SU-DHL-6 (cell line): ENCODE measurements at regions not wholly inside any gene's neighbourhood (a gene's known extent, or its start where the extent isn't known, plus 50 kb on each side); places are given as distances from the start of the nearest gene placed in this dataset.

Experiments used
- H2AFZ ChIP-seq: fragments of 200-600 bp; sonication (generic); 2 replicates; pipeline ENCODE4 v1.6.1; 2014; ENCODE audit warnings: low read depth, mild to moderate bottlenecking, moderate library complexity, mixed read lengths, antibody characterized with exemption, low read length; ENCODE audit not compliant: severe bottlenecking
- H3F3A ChIP-seq: fragments of 200-600 bp; shearing (Covaris generic); 2 replicates; pipeline ENCODE4 v1.6.0; 2016; ENCODE audit warnings: antibody characterized with exemption, mild to moderate bottlenecking; ENCODE audit not compliant: insufficient read depth
- H3K27ac ChIP-seq: fragments of 200-600 bp; sonication (generic); 2 replicates; pipeline ENCODE4 v1.5.1; 2016; ENCODE audit warnings: low read depth, mild to moderate bottlenecking, low read length, moderate library complexity, mixed read lengths
- H3K27me3 ChIP-seq: fragments of 200-600 bp; sonication (generic), shearing (Covaris generic); 2 replicates; pipeline ENCODE4 v1.6.0; 2014; ENCODE audit warnings: mild to moderate bottlenecking, low read length
- H3K36me3 ChIP-seq: fragments of 200-600 bp; sonication (generic); 2 replicates; pipeline ENCODE4 v1.6.1; 2014; ENCODE audit warnings: mild to moderate bottlenecking, low read length, mixed read lengths
- H3K4me2 ChIP-seq: fragments of 300-600, 200-600 bp; shearing (Covaris generic), sonication (generic); 2 replicates; pipeline ENCODE4 v1.6.0; 2014; ENCODE audit warnings: low read length, low read depth, mild to moderate bottlenecking; ENCODE audit not compliant: poor library complexity, severe bottlenecking
- H3K4me3 ChIP-seq: fragments of 200-600 bp; sonication (generic); 2 replicates; pipeline ENCODE4 v1.5.1; 2014; ENCODE audit warnings: antibody characterized with exemption, low read length, mild to moderate bottlenecking, mixed read lengths; ENCODE audit not compliant: insufficient read depth, poor library complexity, severe bottlenecking
- H3K79me2 ChIP-seq: fragments of 200-600 bp; sonication (generic); 2 replicates; pipeline ENCODE4 v1.6.1; 2014; ENCODE audit warnings: mild to moderate bottlenecking, low read length, moderate library complexity; ENCODE audit not compliant: insufficient read depth
- H3K9ac ChIP-seq: fragments of 200-600 bp; sonication (generic); 2 replicates; pipeline ENCODE4 v1.7.0; 2014; ENCODE audit warnings: mild to moderate bottlenecking, low read length
- H3K9me2 ChIP-seq: fragments of 200-600 bp; sonication (generic); replicated peaks from 2 replicates; pipeline ENCODE4 v1.6.1; 2014; ENCODE audit warnings: low read length; ENCODE audit not compliant: insufficient read depth
- H3K9me3 ChIP-seq: fragments of 200-600 bp; sonication (generic); 2 replicates; pipeline ENCODE4 v1.6.1; 2014; ENCODE audit warnings: low read length, mixed read lengths; ENCODE audit not compliant: insufficient read depth
- H4K20me1 ChIP-seq: fragments of 200-600 bp; sonication (generic); 2 replicates; pipeline ENCODE4 v1.6.1; 2014; ENCODE audit warnings: low read depth, mild to moderate bottlenecking, antibody characterized with exemption, low read length, moderate library complexity, mixed read lengths
- CTCF ChIP-seq: fragments of 200-600 bp; sonication (generic); IDR thresholded peaks from one replicate; pipeline ENCODE4 v1.5.1; 2017; ENCODE audit warnings: antibody characterized with exemption, mild to moderate bottlenecking, low read length, moderate library complexity; ENCODE audit not compliant: insufficient read depth, poor library complexity, severe bottlenecking
- EZH2phosphoT487 ChIP-seq: fragments of 200-600 bp; sonication (generic), shearing (Covaris generic); conservative IDR thresholded peaks from 2 replicates; pipeline ENCODE4 v1.6.1; 2018; ENCODE audit warnings: mild to moderate bottlenecking, antibody characterized with exemption, low read length, moderate library complexity, mixed read lengths

- no peaks in the 10 kb centered on the region for H3K27me3 ChIP-seq
- H3F3A ChIP-seq, result no peaks in the 10 kb centered on the region
- H2AFZ ChIP-seq, result no peak overlapping the region
- no peak overlapping the region for H3K9ac ChIP-seq
- TF ChIP-seq CTCF, result no peak
- TF ChIP-seq EZH2phosphoT487, result no peak
- H3K9me2 ChIP-seq, result no peaks in the 10 kb centered on the region
- H3K79me2 ChIP-seq, result no peaks in the 10 kb centered on the region
- H3K27ac ChIP-seq, result no peak overlapping the region
- H3K4me2 ChIP-seq, result no peak overlapping the region
- H4K20me1 ChIP-seq, result no peaks in the 10 kb centered on the region
- H3K4me3 ChIP-seq, result no peak overlapping the region
- no peaks in the 10 kb centered on the region for H3K36me3 ChIP-seq
- H3K9me3 ChIP-seq, result no peaks in the 10 kb centered on the region
These were observed 313.5 kb downstream of the CAAP1 start for GRCh38 chr9:26579056-26579455.

GRCh38 chr9:26574898-26575440, 317.6 kb downstream of the CAAP1 start:
- TF ChIP-seq EZH2phosphoT487 (no peak), CTCF (no peak)
- H3K9ac ChIP-seq, result no peak overlapping the region
- H4K20me1 ChIP-seq, result no peaks in the 10 kb centered on the region
- no peaks in the 10 kb centered on the region for H3K36me3 ChIP-seq
- no peaks in the 10 kb centered on the region for H3K9me3 ChIP-seq
- no peaks in the 10 kb centered on the region for H3K9me2 ChIP-seq
- no peak overlapping the region for H2AFZ ChIP-seq
- H3K27me3 ChIP-seq, result no peaks in the 10 kb centered on the region
- no peak overlapping the region for H3K4me3 ChIP-seq
- H3K27ac ChIP-seq, result no peak overlapping the region
- no peak overlapping the region for H3K4me2 ChIP-seq
- no peaks in the 10 kb centered on the region for H3K79me2 ChIP-seq
- H3F3A ChIP-seq, result no peaks in the 10 kb centered on the region

- H3K4me3 ChIP-seq, result no peak overlapping the region
- H3K27me3 ChIP-seq, result no peaks in the 10 kb centered on the region
- no peak overlapping the region for H3K4me2 ChIP-seq
- H3K27ac ChIP-seq, result no peak overlapping the region
- H3K36me3 ChIP-seq, result no peaks in the 10 kb centered on the region
- TF ChIP-seq EZH2phosphoT487, result no peak
- H3K9me3 ChIP-seq, result no peaks in the 10 kb centered on the region
- H3K9me2 ChIP-seq, result no peaks in the 10 kb centered on the region
- H3K9ac ChIP-seq, result no peak overlapping the region
- no peaks in the 10 kb centered on the region for H3K79me2 ChIP-seq
- no peaks in the 10 kb centered on the region for H4K20me1 ChIP-seq
- H3F3A ChIP-seq, result no peaks in the 10 kb centered on the region
- H2AFZ ChIP-seq, result no peak overlapping the region
These were observed 318.3 kb downstream of the CAAP1 start for GRCh38 chr9:26574256-26574655.

- Histone ChIP-seq H3K4me3 (no peak overlapping the region), H3K9me3 (no peaks in the 10 kb centered on the region), H2AFZ (no peak overlapping the region), H3K36me3 (no peaks in the 10 kb centered on the region), H3K9me2 (no peaks in the 10 kb centered on the region), H3K27ac (no peak overlapping the region), H4K20me1 (no peaks in the 10 kb centered on the region), H3K4me2 (no peak overlapping the region), H3F3A (no peaks in the 10 kb centered on the region), H3K9ac (no peak overlapping the region), H3K79me2 (no peaks in the 10 kb centered on the region), H3K27me3 (no peaks in the 10 kb centered on the region)
- no peak for TF ChIP-seq EZH2phosphoT487
- TF ChIP-seq CTCF, result no peak
These were observed 324.6 kb downstream of the CAAP1 start for GRCh38 chr9:26567976-26568375.
